Right lobe of liver (tissue), 4 donors: ENCODE measurements at regions not wholly inside any gene's neighbourhood (a gene's known extent, or its start where the extent isn't known, plus 50 kb on each side); places are given as distances from the start of the nearest gene placed in this dataset.

ENCODE experiments used
- POLR2A ChIP-seq: fragments of 450-650 bp; IDR thresholded peaks from one replicate; pipeline ENCODE4 v1.6.1; 2017; ENCODE audit warnings: antibody characterized with exemption, mild to moderate bottlenecking
- TF ChIP-seq, protein P1 (sequence below), 4 donors: fragments of 200-600 bp in 3 of 4; fragments of 450-650 bp in 1 of 4; IDR thresholded peaks; one replicate each; pipeline versions ENCODE4 v1.5.1 to v1.8.0; 2016 to 2022; ENCODE audit warnings: antibody characterized with exemption in 4 of 4, mild to moderate bottlenecking in 2 of 4
- donor health status: DM: no; HTN: no; CAD: no.
- donor health status: DM: no; HTN: no; CAD: no.
- donor health status: DM: no; HTN: yes; CAD: no.

DNA sequence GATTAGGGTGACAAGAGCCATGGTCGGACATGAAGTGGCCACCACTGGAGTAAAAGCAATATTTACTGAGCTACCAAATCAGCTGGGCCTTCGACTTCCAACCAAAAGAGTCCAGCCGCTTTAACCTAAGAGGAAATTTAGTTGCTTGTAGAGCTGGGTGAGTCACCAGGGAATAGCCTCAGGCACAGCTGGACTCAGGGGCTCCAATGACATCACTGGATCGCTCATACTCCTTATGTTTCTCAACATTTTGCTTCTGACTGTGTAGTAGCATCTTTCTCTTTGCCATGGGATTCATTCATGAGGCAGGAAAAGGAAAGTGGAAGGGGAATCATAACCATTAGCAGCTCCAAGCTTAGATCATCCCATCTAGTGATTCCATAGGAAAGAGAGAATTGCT is 664.4 kb downstream of the MATN1 start:
- TF ChIP-seq, protein P1, sequence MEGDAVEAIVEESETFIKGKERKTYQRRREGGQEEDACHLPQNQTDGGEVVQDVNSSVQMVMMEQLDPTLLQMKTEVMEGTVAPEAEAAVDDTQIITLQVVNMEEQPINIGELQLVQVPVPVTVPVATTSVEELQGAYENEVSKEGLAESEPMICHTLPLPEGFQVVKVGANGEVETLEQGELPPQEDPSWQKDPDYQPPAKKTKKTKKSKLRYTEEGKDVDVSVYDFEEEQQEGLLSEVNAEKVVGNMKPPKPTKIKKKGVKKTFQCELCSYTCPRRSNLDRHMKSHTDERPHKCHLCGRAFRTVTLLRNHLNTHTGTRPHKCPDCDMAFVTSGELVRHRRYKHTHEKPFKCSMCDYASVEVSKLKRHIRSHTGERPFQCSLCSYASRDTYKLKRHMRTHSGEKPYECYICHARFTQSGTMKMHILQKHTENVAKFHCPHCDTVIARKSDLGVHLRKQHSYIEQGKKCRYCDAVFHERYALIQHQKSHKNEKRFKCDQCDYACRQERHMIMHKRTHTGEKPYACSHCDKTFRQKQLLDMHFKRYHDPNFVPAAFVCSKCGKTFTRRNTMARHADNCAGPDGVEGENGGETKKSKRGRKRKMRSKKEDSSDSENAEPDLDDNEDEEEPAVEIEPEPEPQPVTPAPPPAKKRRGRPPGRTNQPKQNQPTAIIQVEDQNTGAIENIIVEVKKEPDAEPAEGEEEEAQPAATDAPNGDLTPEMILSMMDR (IDR thresholded peaks at IDR 0.05) = no peak
- no peak for TF ChIP-seq POLR2A
